OCI-LY1 (cell line): ENCODE measurements at regions not wholly inside any gene's neighbourhood (a gene's known extent, or its start where the extent isn't known, plus 50 kb on each side); places are given as distances from the start of the nearest gene placed in this dataset.

Experiments used
- H2AFZ ChIP-seq: fragments of 200-600 bp; sonication (generic), shearing (Covaris generic); 2 replicates; pipeline ENCODE4 v1.6.0; 2014; ENCODE audit warnings: antibody characterized with exemption, mild to moderate bottlenecking, low read length
- H3F3A ChIP-seq: fragments of 200-600 bp; sonication (generic), shearing (Covaris generic); 2 replicates; pipeline ENCODE4 v1.6.0; 2014; ENCODE audit warnings: mild to moderate bottlenecking, antibody characterized with exemption, low read length, moderate library complexity; ENCODE audit not compliant: insufficient read depth
- H3K27ac ChIP-seq: fragments of 200-600 bp; sonication (generic); 2 replicates; pipeline ENCODE4 v1.5.1; 2014; ENCODE audit warnings: low read length, mixed run types, mild to moderate bottlenecking, low read depth; ENCODE audit not compliant: poor library complexity, severe bottlenecking
- H3K27me3 ChIP-seq: fragments of 200-600 bp; sonication (generic); 2 replicates; pipeline ENCODE4 v1.6.0; 2014; ENCODE audit warnings: antibody characterized with exemption, mild to moderate bottlenecking, low read length, moderate library complexity; ENCODE audit not compliant: insufficient read depth
- H3K36me3 ChIP-seq: fragments of 200-600 bp; sonication (generic); 2 replicates; pipeline ENCODE4 v1.6.1; 2014; ENCODE audit warnings: mild to moderate bottlenecking, antibody characterized with exemption, low read length, moderate library complexity, mixed read lengths; ENCODE audit not compliant: insufficient read depth
- H3K4me1 ChIP-seq: fragments of 200-600 bp; sonication (generic); 2 replicates; pipeline ENCODE4 v1.5.1; 2014; ENCODE audit warnings: mild to moderate bottlenecking, low read length, moderate library complexity; ENCODE audit not compliant: insufficient read depth, severe bottlenecking
- H3K4me2 ChIP-seq: fragments of 200-600 bp; sonication (generic), shearing (Covaris generic); 2 replicates; pipeline ENCODE4 v1.6.1; 2014; ENCODE audit warnings: low read length
- H3K4me3 ChIP-seq: fragments of 200-600 bp; sonication (generic); 2 replicates; pipeline ENCODE4 v1.5.1; 2014; ENCODE audit warnings: low read length, low read depth, mild to moderate bottlenecking, mixed read lengths; ENCODE audit not compliant: poor library complexity, severe bottlenecking
- H3K79me2 ChIP-seq: fragments of 200-600 bp; shearing (Covaris generic); 2 replicates; pipeline ENCODE4 v1.6.1; 2016; ENCODE audit warnings: mixed run types, low read length, mixed read lengths; ENCODE audit not compliant: insufficient read depth
- H3K9ac ChIP-seq: fragments of 200-600 bp; sonication (generic), shearing (Covaris generic); 2 replicates; pipeline ENCODE4 v1.6.1; 2014; ENCODE audit warnings: mild to moderate bottlenecking, low read length, mixed read lengths
- H3K9me2 ChIP-seq: fragments of 200-600 bp; sonication (generic), shearing (Covaris generic); 2 replicates; pipeline ENCODE4 v1.6.1; 2014; ENCODE audit warnings: low read depth, mild to moderate bottlenecking, low read length, mixed read lengths
- H3K9me3 ChIP-seq: fragments of 200-600 bp; shearing (Covaris generic); 2 replicates; pipeline ENCODE4 v1.6.1; 2014; ENCODE audit warnings: low read length, mixed read lengths
- H4K20me1 ChIP-seq: fragments of 200-600 bp; sonication (generic), shearing (Covaris generic); 2 replicates; pipeline ENCODE4 v1.6.0; 2016; ENCODE audit warnings: mild to moderate bottlenecking, low read length; ENCODE audit not compliant: insufficient read depth
- EZH2 ChIP-seq: fragments of 200-600 bp; sonication (generic), shearing (Covaris generic); IDR thresholded peaks from 2 replicates; pipeline ENCODE4 v1.8.0; 2017; ENCODE audit warnings: borderline replicate concordance, mixed run types, mild to moderate bottlenecking, antibody characterized with exemption, low read length, moderate library complexity, mixed read lengths
- TF ChIP-seq, protein P1 (sequence below): fragments of 200-600 bp; sonication (generic), shearing (Covaris generic); IDR thresholded peaks from 2 replicates; pipeline ENCODE4 v1.5.1; 2017; ENCODE audit warnings: mild to moderate bottlenecking, antibody characterized with exemption, low read length, moderate library complexity, mixed read lengths

DNA sequence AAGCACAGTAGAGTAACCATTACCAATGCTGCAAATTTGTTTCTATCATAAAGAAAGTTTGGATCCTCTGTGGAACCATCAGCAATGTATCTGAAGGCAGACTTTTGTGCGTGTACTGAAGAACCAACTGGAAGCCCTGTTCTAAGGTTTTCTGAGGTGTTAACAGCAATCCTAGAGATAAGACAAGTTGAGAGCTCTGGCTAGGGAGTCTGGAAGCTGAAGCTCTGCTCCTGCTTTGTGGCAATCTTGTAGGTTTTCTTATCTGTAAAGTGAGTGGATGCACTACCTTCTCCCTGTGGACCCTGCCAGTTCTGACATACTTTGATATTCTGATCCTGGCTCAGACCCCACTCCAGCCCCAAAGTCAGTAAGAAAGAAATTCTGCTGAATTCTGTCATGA, 171.2 kb upstream of the SLC14A2 start:
- H3K36me3 ChIP-seq: no peaks in the 10 kb centered on the region
- H3K9me3 ChIP-seq: no peaks in the 10 kb centered on the region
- no peak overlapping the region for H3K27ac ChIP-seq
- no peak overlapping the region for H3K4me2 ChIP-seq
- TF ChIP-seq, protein P1, sequence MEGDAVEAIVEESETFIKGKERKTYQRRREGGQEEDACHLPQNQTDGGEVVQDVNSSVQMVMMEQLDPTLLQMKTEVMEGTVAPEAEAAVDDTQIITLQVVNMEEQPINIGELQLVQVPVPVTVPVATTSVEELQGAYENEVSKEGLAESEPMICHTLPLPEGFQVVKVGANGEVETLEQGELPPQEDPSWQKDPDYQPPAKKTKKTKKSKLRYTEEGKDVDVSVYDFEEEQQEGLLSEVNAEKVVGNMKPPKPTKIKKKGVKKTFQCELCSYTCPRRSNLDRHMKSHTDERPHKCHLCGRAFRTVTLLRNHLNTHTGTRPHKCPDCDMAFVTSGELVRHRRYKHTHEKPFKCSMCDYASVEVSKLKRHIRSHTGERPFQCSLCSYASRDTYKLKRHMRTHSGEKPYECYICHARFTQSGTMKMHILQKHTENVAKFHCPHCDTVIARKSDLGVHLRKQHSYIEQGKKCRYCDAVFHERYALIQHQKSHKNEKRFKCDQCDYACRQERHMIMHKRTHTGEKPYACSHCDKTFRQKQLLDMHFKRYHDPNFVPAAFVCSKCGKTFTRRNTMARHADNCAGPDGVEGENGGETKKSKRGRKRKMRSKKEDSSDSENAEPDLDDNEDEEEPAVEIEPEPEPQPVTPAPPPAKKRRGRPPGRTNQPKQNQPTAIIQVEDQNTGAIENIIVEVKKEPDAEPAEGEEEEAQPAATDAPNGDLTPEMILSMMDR: no peak
- no peak for TF ChIP-seq EZH2
- no peaks in the 10 kb centered on the region for H3K79me2 ChIP-seq
- no peaks in the 10 kb centered on the region for H3K27me3 ChIP-seq
- H3K4me1 ChIP-seq: no peaks in the 10 kb centered on the region
- no peaks in the 10 kb centered on the region for H3K9me2 ChIP-seq
- H4K20me1 ChIP-seq: no peaks in the 10 kb centered on the region
- no peak overlapping the region for H3K9ac ChIP-seq
- H3K4me3 ChIP-seq: no peak overlapping the region
- no peaks in the 10 kb centered on the region for H3F3A ChIP-seq
- no peak overlapping the region for H2AFZ ChIP-seq

DNA sequence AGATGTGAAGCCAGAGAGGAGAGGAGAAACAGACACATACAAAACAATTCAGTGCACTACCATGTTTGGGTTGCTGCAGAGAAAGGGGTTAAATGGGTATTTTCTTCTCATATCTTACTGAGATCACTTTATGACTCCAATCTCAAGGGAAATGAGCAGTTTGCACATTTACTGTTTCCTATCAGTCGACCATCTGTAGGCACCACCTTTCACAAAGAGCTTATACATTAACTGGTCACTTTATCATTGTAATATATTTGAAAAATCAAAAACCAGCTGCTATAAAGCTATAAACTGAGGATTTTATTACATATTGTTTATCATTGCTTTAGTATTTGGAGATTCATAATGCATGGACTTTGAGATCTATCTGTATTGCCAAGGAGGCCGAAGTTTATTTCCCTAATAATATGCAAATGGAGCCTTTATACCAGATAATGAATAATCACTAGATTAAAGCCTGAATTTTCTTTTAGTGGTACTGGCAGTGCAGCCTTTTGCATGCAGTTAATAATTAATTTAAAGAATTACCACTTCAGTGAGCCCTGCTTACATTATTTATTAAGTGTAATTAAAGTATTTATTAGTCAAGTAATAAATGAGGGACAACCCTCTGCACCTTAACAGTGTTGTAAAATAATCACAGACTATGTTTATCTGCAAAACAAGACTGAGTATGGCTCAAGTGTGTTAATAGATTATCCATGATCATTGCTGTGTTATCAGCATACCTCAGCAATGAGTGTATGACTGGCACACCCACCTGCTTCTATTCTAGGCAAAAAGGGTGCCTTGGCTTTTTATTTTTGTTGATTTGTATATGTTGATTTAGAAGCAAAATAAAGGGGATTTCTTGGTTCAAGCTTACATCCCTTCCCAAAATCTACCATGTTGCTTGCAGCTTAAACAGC, 167.7 kb upstream of the SLC14A2 start:
- no peaks in the 10 kb centered on the region for H3K27me3 ChIP-seq
- H3F3A ChIP-seq: no peaks in the 10 kb centered on the region
- no peaks in the 10 kb centered on the region for H4K20me1 ChIP-seq
- H3K4me1 ChIP-seq: no peaks in the 10 kb centered on the region
- no peaks in the 10 kb centered on the region for H3K9me3 ChIP-seq
- no peak overlapping the region for H3K4me3 ChIP-seq
- H3K79me2 ChIP-seq: no peaks in the 10 kb centered on the region
- H3K4me2 ChIP-seq: no peak overlapping the region
- no peak overlapping the region for H2AFZ ChIP-seq
- no peaks in the 10 kb centered on the region for H3K36me3 ChIP-seq
- no peaks in the 10 kb centered on the region for H3K9me2 ChIP-seq
- TF ChIP-seq EZH2: no peak
- TF ChIP-seq, protein P1: no peak
- H3K27ac ChIP-seq: no peak overlapping the region
- H3K9ac ChIP-seq: no peak overlapping the region

DNA sequence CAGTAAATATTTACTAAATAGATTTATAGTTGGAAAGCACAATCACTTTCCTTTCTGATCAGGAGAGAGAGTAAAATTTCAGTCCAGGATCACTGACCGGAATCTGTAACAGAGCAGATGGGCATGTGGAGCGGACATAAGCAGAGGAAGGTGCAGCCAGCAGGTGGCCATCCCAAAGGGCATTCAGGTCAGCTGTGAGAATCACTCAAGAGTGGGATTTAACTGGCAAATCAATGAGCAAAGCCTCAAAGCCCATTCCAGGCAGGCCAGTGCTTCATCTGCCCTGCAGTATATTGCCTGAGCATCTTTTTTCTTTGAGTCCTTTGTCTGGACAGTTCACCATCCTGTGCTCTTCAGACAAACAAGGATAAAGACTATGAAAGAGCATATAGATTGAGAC, 166.4 kb upstream of the SLC14A2 start:
- H3K4me1 ChIP-seq: no peaks in the 10 kb centered on the region
- no peaks in the 10 kb centered on the region for H4K20me1 ChIP-seq
- no peaks in the 10 kb centered on the region for H3K27me3 ChIP-seq
- no peaks in the 10 kb centered on the region for H3K36me3 ChIP-seq
- no peaks in the 10 kb centered on the region for H3F3A ChIP-seq
- no peak overlapping the region for H3K4me3 ChIP-seq
- no peak overlapping the region for H2AFZ ChIP-seq
- H3K27ac ChIP-seq: no peak overlapping the region
- no peak for TF ChIP-seq EZH2
- TF ChIP-seq, protein P1: no peak
- no peaks in the 10 kb centered on the region for H3K79me2 ChIP-seq
- no peaks in the 10 kb centered on the region for H3K9me3 ChIP-seq
- H3K4me2 ChIP-seq: no peak overlapping the region
- no peaks in the 10 kb centered on the region for H3K9me2 ChIP-seq
- no peak overlapping the region for H3K9ac ChIP-seq
